ENCODE measurements at regions not wholly inside any gene's neighbourhood (a gene's known extent, or its start where the extent isn't known, plus 50 kb on each side); places are given as distances from the start of the nearest gene placed in this dataset.

- ChIA-PET CTCF (no interaction called here), POLR2A (no interaction called here)
- TF ChIP-seq HDGF (IDR thresholded peaks at IDR 0.05; ENCODE audit: borderline replicate concordance) (no peak), NFRKB (IDR thresholded peaks at IDR 0.05) (no peak), BHLHE40 (IDR thresholded peaks at IDR 0.05; ENCODE audit: borderline replicate concordance) (no peak), ZNF384 (IDR thresholded peaks at IDR 0.05) (no peak), PKNOX1 (IDR thresholded peaks at IDR 0.05) (no peak), FOXK2 (IDR thresholded peaks at IDR 0.05) (no peak), SP1 (IDR thresholded peaks at IDR 0.05) (no peak), FOXM1 (IDR thresholded peaks at IDR 0.05; ENCODE audit: borderline replicate concordance) (no peak), ELF4 (IDR thresholded peaks at IDR 0.05) (no peak), LEF1 (IDR thresholded peaks at IDR 0.05; ENCODE audit: borderline replicate concordance) (no peak), TARDBP (IDR thresholded peaks at IDR 0.05) (no peak), ARNT (IDR thresholded peaks at IDR 0.05) (no peak), CTBP1 (IDR thresholded peaks at IDR 0.05; ENCODE audit: borderline replicate concordance) (no peak), L3MBTL2 (conservative IDR thresholded peaks at IDR 0.05) (no peak), FOXA1 (IDR thresholded peaks at IDR 0.05) (no peak), SUZ12 (IDR thresholded peaks at IDR 0.05) (no peak)
- DNase-seq (ENCODE audit: extremely low spot score), result no peak
Measured at GRCh38 chr3:117122609-117123008, 413.0 kb downstream of the TUSC7 start.

GRCh38 chr3:117126460-117126859 lies 416.9 kb downstream of the TUSC7 start:
- POLR2A ChIA-PET, result no interaction called here
- CTCF ChIA-PET, result no interaction called here
- no peak for TF ChIP-seq CTBP1 (IDR thresholded peaks at IDR 0.05; ENCODE audit: borderline replicate concordance)
- no peak for DNase-seq (ENCODE audit: extremely low spot score)

GRCh38 chr3:117126946-117127546 lies 417.5 kb downstream of the TUSC7 start:
- CTCF ChIA-PET, result no interaction called here
- POLR2A ChIA-PET, result no interaction called here
- DNase-seq (ENCODE audit: extremely low spot score), result no peak
- TF ChIP-seq LEF1 (IDR thresholded peaks at IDR 0.05; ENCODE audit: borderline replicate concordance) (no peak), FOXM1 (IDR thresholded peaks at IDR 0.05; ENCODE audit: borderline replicate concordance) (no peak), SP1 (IDR thresholded peaks at IDR 0.05) (no peak), PKNOX1 (IDR thresholded peaks at IDR 0.05) (no peak), ZNF384 (IDR thresholded peaks at IDR 0.05) (no peak), FOXK2 (IDR thresholded peaks at IDR 0.05) (no peak), ARNT (IDR thresholded peaks at IDR 0.05) (no peak), TARDBP (IDR thresholded peaks at IDR 0.05) (no peak), FOXA1 (IDR thresholded peaks at IDR 0.05) (no peak), ELF4 (IDR thresholded peaks at IDR 0.05) (no peak), BHLHE40 (IDR thresholded peaks at IDR 0.05; ENCODE audit: borderline replicate concordance) (no peak), L3MBTL2 (conservative IDR thresholded peaks at IDR 0.05) (no peak), SUZ12 (IDR thresholded peaks at IDR 0.05) (no peak), NFRKB (IDR thresholded peaks at IDR 0.05) (no peak), HDGF (IDR thresholded peaks at IDR 0.05; ENCODE audit: borderline replicate concordance) (no peak), CTBP1 (IDR thresholded peaks at IDR 0.05; ENCODE audit: borderline replicate concordance) (no peak)

- ChIA-PET POLR2A (no interaction called here), CTCF (no interaction called here)
- no peak for DNase-seq (ENCODE audit: extremely low spot score)
- TF ChIP-seq HDGF (IDR thresholded peaks at IDR 0.05; ENCODE audit: borderline replicate concordance), result no peak
- TF ChIP-seq ZNF384 (IDR thresholded peaks at IDR 0.05), result no peak
- no peak for TF ChIP-seq SP1 (IDR thresholded peaks at IDR 0.05)
- TF ChIP-seq TARDBP (IDR thresholded peaks at IDR 0.05), result no peak
- no peak for TF ChIP-seq ELF4 (IDR thresholded peaks at IDR 0.05)
- TF ChIP-seq FOXK2 (IDR thresholded peaks at IDR 0.05), result no peak
- no peak for TF ChIP-seq BHLHE40 (IDR thresholded peaks at IDR 0.05; ENCODE audit: borderline replicate concordance)
- TF ChIP-seq PKNOX1 (IDR thresholded peaks at IDR 0.05), result no peak
- no peak for TF ChIP-seq L3MBTL2 (conservative IDR thresholded peaks at IDR 0.05)
- TF ChIP-seq LEF1 (IDR thresholded peaks at IDR 0.05; ENCODE audit: borderline replicate concordance), result no peak
Measured at GRCh38 chr3:117128133-117128532, 418.6 kb downstream of the TUSC7 start.

GRCh38 chr3:117128872-117129271 lies 419.3 kb downstream of the TUSC7 start:
- POLR2A ChIA-PET, result no interaction called here
- DNase-seq (ENCODE audit: extremely low spot score), result no peak
- TF ChIP-seq TARDBP (IDR thresholded peaks at IDR 0.05), result no peak
- no peak for TF ChIP-seq SP1 (IDR thresholded peaks at IDR 0.05)
- no peak for TF ChIP-seq FOXM1 (IDR thresholded peaks at IDR 0.05; ENCODE audit: borderline replicate concordance)
- no peak for TF ChIP-seq PKNOX1 (IDR thresholded peaks at IDR 0.05)
- no peak for TF ChIP-seq SUZ12 (IDR thresholded peaks at IDR 0.05)
- no peak for TF ChIP-seq FOXK2 (IDR thresholded peaks at IDR 0.05)
- TF ChIP-seq NFRKB (IDR thresholded peaks at IDR 0.05), result no peak
- CTCF ChIA-PET, result no interaction called here

GRCh38 chr3:117129516-117129915 lies 419.9 kb downstream of the TUSC7 start:
- ChIA-PET POLR2A (no interaction called here), CTCF (no interaction called here)

More at GRCh38 chr3:117129516-117129915, 419.9 kb downstream of the TUSC7 start:
- no peak for DNase-seq (ENCODE audit: extremely low spot score)
- TF ChIP-seq NFRKB (IDR thresholded peaks at IDR 0.05) (no peak), TARDBP (IDR thresholded peaks at IDR 0.05) (no peak), ZNF384 (IDR thresholded peaks at IDR 0.05) (no peak), ELF4 (IDR thresholded peaks at IDR 0.05) (no peak), PKNOX1 (IDR thresholded peaks at IDR 0.05) (no peak), HDGF (IDR thresholded peaks at IDR 0.05; ENCODE audit: borderline replicate concordance) (no peak), SP1 (IDR thresholded peaks at IDR 0.05) (no peak), CTBP1 (IDR thresholded peaks at IDR 0.05; ENCODE audit: borderline replicate concordance) (no peak), FOXA1 (IDR thresholded peaks at IDR 0.05) (no peak), SUZ12 (IDR thresholded peaks at IDR 0.05) (no peak), BHLHE40 (IDR thresholded peaks at IDR 0.05; ENCODE audit: borderline replicate concordance) (no peak), L3MBTL2 (conservative IDR thresholded peaks at IDR 0.05) (no peak), ARNT (IDR thresholded peaks at IDR 0.05) (no peak), LEF1 (IDR thresholded peaks at IDR 0.05; ENCODE audit: borderline replicate concordance) (no peak), FOXM1 (IDR thresholded peaks at IDR 0.05; ENCODE audit: borderline replicate concordance) (no peak)
